Activated CD4-positive, alpha-beta T cell treated with anti-CD3 and anti-CD28 coated beads, Interleukin-2, amount 50 U/mL, for 16 hours (primary cell): ENCODE measurements at regions not wholly inside any gene's neighbourhood (a gene's known extent, or its start where the extent isn't known, plus 50 kb on each side); places are given as distances from the start of the nearest gene placed in this dataset.
A peak's percentile ranks its signal among the peaks of the same experiment; 100 is the strongest.

Source experiments
- DNase-seq: peaks from one replicate; pipeline ENCODE4 v3.0.0-alpha.2; 2020

DNA sequence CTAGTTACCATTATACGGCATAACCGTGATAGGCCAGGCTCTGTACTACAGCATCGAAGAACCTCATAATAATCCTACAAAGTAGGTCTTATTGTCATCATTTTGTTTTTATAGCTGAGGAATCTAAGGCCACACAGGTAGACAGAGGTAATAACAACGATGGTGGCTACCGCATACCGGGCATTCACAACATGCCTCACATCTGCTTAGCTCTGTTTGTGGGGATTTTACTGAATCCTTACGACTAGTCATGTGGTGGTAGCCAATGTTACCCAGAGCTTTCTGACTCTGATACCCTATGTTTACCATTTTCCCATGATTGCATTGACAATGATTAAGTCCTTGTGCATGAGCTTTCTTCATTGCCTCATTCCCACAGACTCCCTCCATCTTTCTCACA lies 269.4 kb downstream of the TCF7L2 start:
- no peak for DNase-seq

DNA sequence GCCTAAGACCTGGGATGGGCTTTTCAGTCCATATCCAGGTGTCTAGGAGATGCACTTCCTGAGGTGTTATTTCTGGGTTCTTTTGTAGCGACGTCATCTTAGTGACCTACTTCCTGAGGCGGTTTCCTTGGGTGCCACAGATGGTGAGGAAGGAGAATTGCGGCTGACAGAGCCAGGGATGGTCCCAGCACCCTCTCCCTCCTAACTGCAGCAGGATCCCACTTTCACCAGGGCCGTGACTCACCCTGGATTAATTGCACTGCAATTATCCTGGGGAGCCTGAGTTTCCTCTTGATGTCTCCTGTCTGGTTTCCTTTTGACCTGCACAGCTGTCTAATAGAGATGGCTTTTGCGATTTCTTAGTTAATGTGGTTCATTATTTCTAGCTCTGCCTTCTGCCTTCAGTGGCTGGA lies 271.7 kb downstream of the TCF7L2 start:
- DNase-seq = no peak

DNA sequence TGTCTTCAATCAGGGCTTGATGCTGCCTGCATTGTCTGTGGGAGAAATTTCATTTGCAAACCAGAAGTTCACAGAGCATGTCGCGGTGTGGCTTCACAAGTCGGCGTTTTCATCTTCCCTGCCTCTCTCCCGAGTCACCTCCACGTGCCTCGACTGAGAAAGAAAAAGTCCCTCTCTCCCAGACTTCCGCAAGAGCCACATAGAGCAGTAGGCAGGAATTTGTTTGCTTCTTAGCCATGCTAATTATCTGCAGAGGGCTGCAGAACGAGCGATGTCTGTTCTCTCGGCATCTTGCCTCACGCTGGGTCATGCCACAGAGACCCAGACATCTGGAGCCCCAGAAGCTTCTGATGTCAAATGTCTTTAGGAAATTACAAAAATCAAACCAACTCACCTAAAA lies 272.2 kb downstream of the TCF7L2 start:
- no peak for DNase-seq

DNA sequence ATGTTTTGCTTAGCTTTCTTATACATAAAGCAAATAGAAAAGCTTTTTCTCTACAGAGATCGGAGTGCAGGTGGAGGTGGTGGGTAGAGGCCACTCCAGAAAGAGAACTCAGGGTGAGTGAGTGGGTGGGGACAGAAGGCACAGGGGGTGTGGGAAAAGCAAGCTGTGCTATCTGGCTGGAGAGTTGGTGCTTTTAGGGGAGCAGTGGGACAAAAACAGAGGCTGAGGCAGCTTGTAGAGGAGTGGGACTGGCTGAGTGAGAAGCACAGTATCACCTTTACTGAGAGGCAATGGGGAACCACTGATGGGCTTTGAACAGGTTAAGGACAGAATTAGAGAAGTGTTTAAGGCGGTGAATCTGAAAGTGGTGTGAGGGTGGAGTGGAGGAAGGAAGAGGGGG lies 275.3 kb downstream of the TCF7L2 start:
- no peak for DNase-seq

DNA sequence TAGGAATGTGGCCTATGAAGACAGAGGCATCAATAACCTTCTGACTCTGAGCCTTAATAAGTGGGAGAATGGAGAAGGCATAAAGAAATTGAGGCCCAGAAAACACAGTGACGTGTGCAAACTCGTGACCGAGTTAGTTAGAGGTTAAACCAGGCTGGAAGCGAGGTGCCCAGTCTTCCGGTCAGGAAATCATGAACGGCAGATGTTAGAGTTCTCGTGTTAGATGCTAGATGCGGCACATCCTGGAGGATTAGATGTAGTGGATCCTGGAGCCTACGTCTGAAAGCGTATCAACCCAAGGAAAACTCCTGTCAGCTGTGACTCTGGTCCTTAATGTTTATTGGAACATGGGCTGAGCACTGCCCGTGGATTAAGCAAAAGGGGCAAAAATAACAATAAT lies 275.9 kb downstream of the TCF7L2 start:
- no peak for DNase-seq

DNA sequence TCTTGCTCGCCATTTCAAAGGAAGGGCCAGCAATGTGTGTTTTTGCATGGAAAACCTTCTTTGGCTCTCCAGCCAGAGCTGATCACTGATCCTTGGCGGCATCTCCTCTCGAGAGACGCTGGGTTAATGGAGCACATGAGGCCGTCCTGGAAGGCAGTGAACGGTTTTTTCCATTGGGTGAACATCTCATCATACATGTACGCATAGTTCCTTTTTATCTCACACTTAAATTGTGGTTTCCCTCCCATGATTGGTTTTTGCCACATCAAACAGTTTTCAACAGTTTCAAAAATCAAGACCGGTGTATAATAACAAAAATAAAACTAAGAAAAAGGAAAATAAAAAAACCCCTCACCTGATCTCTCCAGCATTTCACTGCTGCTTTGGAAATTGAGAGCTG lies 276.4 kb downstream of the TCF7L2 start:
- DNase-seq = peak; percentile 10

DNA sequence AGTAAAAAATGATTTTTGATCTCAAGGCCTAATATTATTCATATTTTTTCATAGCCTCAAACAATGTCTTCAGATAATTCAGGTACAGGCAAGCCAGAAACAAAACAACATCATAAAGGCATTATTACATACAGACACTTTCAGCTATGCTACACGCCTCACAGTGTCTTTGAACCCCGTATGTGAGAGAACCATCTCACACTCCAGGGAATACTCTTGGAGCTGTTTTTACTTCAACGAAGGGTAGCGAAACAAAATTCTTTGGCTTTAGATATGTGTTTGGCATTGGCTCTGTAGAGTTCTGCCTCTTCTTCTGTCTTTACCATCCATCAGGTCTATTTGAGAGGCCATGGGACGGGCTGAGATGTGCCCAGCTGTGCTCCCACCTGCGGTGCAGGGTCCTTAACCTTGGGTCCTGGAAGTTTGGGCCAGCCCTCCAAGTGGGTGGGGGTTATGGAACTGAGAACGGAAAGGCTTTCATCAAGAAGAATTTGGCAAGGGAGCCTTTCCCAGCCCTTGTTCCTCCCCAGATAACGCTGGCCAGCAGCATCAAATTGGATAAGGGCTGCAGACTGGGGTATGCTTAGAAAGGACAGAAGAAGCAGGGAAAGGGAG lies 276.9 kb downstream of the TCF7L2 start:
- no peak for DNase-seq

DNA sequence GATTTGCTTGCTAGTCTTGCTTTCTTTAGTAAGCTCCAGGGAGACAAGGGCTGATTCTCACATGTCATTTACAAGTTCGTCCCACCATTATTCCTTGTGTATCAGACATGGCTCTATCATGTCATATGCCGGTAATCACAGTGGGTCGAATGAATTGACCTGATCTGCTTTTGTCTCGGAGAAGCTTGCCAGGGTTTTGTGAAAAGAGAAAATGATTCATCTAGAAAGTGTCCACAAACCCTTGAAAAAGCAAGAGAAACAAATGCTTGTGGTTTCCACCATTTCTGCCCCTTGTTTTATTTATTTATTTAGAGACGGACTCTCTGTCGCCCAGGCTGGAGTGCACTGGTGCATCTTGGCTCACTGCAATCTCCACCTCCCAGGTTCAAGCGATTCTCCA lies 278.5 kb downstream of the TCF7L2 start:
- no peak for DNase-seq

DNA sequence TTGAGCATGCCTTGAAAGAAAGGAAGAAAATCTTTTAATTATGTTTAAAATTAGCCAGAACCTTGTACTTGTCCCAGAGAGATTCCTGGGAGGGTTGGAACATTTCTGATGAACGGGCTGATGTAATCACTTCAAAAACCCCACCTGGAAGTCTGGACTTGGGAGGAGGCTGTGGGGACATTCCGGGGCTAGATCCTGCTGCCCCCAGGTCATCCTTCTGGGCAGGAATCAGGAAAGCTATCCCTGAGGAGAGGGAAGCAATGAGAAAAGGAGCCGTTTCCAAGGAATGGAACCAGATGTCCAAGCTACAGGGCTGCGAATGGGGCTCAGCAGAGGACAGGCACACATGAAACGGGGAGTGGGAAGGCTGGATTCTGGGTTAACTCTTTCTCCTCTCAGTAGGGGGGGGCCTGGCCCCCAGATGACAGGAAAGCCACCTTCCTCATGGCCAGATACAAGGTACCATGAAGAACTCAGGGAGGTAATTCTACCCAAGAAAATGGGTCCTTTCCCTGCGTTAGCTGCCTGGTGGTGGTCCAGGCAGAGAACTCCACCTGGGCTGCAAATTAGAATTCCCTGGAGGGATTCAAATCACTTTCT lies 280.1 kb downstream of the TCF7L2 start:
- DNase-seq = no peak

DNA sequence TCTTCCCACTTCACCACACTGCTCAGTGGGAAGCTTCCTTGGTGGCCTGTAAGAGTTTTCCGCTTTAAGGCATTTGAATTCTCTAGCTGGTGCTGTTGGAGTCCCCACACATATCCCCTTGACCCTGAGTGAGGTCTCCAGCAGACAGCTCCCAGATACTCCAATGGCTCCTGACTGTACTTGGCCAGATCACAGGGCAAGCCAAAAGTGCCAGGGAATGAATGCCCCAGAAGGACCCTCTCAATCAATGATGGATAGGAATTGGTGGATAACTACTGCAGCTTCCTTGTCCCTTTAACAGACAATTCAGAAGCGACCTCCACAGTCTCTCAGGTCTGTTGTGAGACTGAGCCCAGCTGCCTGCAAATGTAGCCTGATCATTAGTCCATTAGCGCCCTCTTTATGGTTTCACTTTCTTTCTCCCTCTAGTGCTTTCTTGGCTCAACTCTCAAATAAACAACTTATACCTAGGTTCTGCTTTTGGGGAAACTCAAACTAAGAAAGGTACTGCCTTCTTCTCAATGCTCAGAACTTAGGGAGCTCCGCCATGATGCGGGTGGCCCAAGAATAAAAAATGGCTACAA lies 283.0 kb downstream of the TCF7L2 start:
- no peak for DNase-seq

DNA sequence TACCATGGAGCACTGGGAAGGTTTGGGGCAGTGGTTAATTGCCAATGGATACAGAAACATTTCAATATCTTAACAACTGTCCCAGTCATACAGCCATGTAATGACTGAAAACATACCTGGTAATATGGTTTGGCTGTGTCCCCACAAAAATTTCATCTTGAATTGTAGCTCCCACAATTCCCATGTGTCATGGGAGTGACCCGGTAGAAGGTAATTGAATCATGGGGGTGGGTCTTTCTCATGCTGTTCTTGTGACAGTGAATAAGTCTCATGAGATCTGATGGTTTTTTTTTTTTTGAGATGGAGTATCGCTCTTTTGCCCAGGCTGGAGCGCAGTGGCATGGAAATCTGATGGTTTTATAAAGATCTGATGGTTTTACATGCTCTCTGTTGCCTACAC lies 284.4 kb downstream of the TCF7L2 start:
- no peak for DNase-seq

DNA sequence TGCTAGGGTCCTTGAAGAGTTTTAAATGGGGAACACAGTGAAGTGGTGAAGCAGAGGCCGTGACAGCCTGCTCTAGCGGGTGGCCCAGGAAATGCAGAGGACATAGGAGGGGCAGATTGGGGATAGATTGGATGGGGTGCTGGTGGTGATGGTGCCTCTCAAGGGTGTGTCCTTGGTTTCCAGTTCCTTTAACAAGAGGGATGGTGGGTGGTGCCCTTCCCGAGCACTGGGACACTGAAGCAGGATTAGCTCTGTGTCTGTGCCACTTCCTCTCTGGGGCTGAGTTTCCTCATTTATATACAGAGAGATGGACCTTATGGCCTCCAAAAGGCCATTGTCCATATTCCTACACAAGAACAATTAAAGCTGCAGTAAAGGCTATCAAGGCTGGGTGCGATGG lies 285.5 kb downstream of the TCF7L2 start:
- no peak for DNase-seq

DNA sequence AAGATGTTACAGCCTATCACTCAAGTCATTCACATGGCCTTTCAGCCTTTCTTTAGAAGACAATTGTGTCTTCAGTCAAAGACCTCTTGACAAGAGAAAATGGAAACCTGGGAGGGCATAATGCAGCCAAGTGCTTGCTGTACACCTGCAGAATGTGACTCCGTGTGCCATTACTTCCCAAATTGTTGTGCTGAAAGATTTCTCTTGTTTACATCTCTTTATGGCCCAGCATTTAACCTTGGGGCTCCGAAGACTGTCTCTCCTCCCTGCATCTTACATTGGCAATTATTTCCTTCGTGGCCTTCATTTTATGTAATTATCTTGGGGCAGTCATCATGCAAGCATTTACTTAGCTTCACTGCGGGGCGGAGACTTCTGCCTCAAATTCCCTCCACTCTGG lies 287.0 kb downstream of the TCF7L2 start:
- DNase-seq = no peak

DNA sequence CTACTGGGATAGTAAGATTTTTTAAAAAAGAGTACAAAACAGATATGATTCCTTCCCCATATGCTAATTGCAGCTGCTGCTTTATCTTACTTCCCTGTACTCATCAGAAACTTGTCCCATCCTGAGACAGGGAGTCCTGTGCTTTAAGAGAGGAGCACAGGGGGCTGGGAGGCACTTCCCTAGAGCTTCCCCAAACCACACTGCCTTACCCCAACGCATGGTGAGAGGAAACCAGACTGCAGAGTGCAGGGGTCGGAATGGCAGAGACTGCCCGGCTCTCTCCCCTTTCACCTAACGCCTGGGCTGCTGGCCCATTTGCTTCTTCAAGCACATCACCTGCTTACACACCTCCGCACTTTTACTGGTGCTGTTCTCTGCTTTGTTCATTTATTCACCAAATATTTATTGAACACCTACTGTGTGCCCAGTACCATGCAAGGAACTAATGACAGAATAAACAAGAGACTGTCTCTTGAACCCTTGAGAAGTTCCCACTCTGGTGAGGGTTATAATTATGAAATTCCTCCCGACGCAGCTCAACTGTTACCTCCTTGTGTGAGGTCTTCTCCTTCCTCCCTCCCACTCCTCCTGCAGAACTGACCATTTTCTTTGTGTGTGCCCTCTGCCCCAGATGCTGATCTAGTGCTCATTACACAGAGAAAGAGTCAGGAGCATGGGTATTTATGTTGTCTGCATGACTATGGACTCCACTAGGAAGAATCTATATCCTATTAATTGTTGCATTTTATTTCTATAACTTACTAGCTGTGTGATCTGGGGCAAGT lies 289.7 kb downstream of the TCF7L2 start:
- DNase-seq = no peak

DNA sequence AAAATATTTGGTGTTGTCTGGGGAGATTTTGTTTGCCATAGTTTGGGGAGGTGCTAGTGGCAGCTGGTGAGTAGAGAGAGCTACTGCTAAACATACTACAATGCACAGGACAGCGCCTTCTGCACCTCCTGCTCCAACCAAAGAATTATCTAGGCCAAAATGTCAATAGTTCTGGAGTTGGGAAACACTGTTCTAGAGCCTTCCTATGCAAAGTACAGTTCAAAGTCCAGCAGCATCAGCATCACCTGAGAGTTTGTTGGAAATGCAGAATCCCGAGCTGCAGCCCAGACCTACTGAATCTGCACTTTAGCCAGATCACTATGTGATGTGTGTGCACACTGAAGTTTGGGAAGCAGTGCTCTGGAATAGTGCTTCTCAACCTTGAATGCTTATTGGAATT lies 290.7 kb downstream of the TCF7L2 start:
- DNase-seq = no peak

DNA sequence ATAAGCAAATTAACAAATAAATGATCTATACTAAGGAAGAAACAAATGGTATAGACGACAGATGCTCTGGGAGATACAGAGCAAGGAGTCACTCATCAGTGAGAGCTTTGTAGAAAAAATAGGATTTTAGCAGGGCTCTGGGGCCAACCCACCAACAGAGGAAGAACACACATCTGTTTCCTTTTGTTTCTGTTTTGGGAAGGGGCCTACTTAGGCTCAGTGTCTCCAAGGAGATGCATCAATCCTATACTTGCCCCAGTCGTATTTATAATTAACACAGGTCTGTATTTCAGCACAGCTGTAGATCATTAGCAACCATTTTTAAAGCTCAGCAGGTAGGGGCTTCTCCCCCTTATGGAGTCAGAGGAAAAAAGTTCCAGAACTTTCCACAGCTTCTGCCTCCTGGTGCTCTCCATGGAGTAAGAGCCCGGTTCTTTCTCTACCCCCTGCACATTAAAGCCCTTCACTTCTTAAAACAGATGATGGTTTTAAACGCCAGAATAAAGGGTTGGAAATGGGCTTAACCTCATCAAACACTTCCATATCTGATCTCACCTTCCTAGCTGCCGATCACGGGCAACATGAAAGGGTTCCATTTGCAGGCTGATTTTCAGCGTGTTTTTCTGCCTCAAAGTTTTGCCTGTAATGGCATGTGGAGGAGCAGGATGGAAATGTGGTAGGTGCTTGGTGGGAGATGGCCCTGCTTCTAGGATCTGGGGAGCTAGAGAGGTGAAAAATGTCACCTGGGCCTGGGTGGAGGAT lies 291.7 kb downstream of the TCF7L2 start:
- DNase-seq = no peak

DNA sequence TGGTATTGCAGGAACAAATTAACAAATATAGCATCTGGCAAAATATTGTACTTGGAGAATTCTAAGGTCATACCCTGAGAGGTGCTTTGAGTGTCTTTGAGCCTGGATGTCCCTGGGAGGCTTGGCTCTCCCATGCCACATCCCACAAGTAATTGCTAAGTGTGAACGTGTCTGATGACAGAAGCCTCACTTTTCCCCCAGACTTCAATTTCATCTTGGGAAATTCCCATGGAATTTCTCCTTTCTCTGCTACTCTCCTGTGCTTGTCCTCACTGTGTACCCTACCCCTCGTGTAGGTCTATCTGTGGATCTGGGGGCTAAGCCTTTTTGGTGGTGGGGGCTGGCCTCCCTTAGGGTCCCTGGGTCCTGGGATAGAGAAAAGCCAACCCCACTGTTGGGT lies 293.3 kb downstream of the TCF7L2 start:
- no peak for DNase-seq

DNA sequence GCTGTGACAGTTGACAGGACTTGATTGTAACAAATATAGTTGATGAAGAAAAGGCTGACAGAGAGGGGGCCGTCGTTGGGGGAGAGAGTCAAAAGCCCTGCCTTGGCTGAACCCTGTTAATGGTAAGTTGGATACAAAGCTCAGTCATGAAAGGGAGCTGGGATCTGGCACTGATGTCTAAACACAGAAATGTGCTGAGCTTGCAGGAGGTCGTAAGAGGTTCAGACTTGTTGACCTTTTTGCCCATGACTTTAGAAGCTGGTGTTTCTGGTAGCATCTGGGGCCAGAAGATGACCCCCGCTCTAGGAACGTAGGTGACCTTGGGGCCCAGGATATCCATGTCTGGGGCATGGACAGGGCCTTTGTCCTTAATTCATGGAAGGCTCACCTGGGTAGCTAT lies 294.7 kb downstream of the TCF7L2 start:
- DNase-seq = no peak

DNA sequence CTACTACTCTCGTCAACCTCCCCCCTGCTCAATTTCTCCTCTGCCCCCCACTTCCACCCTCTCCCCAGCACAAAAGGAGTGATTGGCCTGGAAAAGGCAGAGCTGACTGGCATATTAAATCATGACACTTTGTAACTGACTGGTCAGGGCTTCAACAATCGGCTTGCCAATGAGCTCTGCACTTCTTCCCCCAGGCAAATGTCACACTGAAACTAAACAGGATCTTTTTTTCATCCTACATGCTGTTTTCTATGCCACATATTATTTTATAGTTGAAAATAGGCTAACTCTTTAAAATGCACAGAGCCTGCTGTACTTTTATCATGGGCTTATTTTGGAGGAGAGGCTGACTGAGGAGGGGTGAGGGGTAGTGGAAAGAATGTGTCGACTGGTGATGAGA lies 295.2 kb downstream of the TCF7L2 start:
- DNase-seq = no peak

DNA sequence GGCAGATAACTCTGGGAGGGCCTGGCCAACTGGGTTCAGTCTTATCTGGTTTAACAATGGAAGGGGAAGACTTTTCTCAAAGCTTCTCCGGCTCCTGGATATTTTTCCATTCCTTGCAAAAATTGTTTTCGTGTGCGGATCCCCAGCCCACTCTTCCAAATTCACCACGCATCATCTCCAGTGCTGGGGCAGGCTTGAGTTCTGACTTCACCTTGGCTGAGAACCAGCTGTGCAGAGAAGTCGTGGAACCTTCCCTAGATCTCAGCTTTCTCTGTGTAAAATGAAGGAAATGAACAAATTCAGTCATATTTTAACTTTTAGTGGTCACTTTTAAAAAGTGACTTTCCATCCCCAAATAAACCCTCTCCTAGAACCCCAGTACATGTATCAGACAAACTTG lies 297.0 kb downstream of the TCF7L2 start:
- no peak for DNase-seq

DNA sequence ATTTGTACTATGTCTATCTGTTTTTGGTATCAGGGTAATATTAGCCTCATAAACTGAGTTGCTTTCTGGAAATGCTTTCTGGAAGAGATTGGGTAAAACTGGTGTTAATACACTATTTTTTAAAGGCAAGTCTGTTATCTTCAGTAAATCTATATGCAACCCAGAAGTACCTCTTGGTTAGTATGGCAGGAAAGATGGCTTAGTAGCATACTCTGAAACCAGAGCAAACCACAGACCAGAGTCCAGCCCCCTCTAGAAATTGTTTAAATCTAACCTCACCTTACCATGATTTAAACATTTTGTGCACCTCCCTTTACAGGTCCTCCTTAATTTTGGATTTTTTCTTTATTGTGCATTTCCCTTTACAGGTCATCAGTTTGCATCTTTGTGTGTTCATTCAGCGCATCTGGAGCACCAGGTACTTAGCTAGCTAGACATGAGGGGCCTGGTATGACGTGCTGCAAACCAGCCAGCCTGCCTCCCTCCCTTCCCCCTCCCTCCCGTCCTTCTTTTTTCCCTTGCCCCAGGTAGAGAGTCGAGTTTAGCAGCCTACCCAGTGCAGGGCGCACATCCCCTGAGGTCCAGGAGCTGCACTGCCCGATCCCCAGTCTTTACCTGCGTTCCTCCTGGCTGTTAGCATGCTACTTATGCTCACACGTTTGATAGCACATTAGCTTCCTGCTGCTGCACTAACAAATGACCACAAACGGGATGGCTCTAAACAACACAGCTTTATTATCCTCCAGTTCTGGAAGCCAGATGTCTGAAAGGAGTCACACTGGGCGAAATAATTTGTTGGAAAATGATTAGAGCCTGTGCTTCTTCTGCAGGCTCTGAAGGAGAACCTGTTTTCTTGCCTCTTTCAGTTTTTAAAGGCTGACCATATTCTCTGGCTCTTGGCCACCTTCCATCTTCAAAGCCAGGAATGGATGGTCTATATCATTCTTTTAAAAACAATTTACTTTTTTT lies 299.9 kb upstream of the HABP2 start:
- DNase-seq = no peak

DNA sequence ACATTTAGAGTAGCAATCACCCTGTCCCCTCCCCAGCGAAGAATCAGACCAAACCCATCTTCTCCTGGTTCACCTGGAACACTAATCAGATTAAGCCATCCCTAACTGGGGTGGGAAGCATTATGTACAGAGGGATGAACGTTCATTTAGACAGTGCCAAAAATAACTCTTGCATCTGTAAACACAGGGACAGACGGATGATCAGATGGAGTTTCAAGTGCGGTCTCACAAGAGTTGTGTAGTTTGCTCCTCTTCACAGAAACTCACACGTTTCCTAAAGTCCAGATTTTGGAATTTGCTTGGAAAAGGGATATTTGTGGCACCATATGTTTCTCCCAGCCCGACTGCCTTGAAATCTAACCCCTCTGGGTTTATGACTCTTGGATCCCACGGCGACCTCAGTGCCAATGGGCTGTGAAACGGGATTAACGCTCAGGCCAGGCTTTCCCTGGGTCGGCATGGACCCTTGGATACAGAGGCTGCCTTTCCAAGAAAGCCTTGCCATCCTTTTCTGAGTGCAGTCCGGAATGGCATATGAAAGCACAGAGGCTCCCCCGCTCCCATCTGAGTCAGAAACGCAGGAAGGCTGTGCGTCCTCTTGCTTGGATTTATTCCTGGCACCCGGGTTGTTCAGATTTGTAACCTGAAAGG lies 293.2 kb upstream of the HABP2 start:
- no peak for DNase-seq
